HG03066 (cell line): ENCODE measurements at regions not wholly inside any gene's neighbourhood (a gene's known extent, or its start where the extent isn't known, plus 50 kb on each side); places are given as distances from the start of the nearest gene placed in this dataset.

Experiments
- ATAC-seq: cut with Tn5 transposase; IDR thresholded peaks from one replicate; pipeline ENCODE4 v1.9.1; 2021; ENCODE audit warnings: low read depth; ENCODE audit not compliant: unreplicated experiment

- ATAC-seq = no peak
Observed at GRCh38 chr18:34159691-34160185, 65.0 kb downstream of the NOL4 start.

DNA sequence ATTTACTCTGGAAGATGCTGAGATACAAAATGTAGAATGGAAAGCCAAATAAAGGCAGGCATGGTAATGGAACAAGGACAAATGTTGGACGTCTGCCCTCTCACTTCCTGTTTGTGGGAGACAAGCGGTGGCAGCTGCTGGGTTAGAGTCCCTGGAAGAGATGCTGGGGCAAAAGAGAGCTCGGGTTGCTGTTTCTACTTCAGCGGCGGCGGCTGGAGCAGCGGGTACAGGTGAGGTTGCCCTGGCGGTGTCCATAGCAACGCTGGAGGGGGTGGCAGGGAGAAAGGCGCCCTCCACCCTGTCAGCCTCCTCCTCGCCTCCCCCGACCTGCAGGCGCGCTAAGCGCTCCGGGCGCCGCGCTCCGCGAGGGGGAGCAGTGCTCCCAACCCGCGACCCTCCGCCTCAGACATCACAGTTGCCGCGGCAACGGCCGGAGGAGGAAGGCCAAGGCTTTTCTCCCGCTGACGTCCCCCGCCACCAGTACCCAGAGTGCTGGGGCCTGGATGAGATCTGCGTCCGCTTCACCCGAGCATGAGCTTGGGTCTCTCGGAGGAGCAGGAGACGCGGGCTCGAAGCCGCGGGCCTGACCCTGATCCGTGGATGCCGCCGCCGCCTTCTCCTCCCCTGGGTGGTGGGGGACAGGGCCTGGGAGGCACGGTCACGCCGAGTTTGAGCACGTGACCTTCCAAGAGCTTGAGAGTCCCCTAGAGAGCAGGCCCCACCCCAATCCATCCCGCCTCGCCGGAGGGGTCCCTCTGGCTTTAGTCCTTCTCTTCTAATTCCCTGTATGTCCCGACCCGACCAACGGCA lies 65.6 kb downstream of the NOL4 start:
- no peak for ATAC-seq

- ATAC-seq = no peak
Observed at GRCh38 chr18:34153711-34154110, 71.0 kb downstream of the NOL4 start.

GRCh38 chr18:34131006-34131405 lies 93.7 kb downstream of the NOL4 start:
- no peak for ATAC-seq

GRCh38 chr18:34128436-34128835 lies 96.3 kb downstream of the NOL4 start:
- ATAC-seq = no peak

GRCh38 chr18:34126121-34126520 lies 98.6 kb downstream of the NOL4 start:
- ATAC-seq = no peak

- ATAC-seq = peak; percentile 74
Observed at GRCh38 chr18:34122724-34123334, 101.9 kb downstream of the NOL4 start.

DNA sequence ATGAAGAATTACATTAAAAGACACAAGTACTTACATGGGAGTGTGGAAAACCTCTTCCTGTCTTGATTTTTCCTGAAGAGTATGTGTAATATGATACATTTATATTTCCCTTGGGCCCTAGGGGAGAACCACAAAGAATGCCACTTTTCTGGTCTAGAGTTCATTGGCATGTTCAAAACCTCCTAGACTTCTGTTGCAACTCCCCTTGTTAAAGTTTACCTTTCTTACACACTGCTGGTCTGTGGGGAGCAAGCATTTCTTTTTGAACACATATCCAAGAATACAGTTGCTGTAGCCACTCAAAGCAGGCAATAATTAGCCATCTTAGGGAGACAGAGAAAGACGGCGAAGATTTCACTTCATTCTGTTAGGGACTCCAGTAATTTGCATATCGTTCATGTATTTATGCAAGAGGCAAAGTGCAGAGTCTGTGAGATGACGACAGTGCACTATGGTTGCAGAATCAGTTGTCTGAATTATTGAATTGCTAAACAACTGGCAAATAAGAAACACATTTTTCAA lies 103.5 kb downstream of the NOL4 start:
- ATAC-seq = no peak

DNA sequence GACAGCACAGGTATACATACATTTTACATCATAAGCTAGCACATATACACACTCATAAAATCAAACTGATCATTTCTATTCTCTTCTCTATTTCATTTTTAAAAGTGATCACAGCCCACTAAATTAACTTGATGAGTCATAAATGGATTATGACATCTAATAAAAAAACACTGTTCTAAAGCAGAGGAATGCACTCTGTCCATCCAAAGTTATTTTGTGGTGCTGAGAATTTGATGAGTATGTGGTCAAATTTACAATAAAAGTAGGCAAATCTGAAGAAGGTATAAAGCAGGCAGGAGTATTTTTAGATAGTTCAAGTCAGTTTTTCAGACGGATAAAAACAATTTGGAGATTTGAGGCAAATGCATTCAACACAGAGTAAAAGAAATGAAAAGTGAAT lies 104.4 kb downstream of the NOL4 start:
- ATAC-seq = no peak

DNA sequence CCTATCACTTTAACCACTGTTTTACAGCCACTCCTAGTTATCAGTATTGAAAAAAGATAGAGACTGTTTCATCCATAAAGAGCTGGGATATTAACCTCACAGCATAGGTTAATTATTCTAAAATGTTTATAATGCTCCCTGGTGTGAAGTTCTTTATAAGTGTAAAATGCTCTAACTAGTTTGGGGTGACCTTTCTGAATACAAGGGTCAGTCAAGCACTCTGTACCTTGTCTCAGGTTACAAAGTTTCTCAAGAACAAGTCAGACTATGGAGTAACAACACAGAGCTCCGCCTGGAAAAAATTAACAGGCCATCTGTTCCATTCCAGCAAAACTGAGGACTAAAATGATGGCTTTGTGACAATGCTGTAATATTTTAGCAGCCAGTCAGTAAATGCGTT lies 107.4 kb downstream of the NOL4 start:
- no peak for ATAC-seq

GRCh38 chr18:34115409-34116081 lies 109.2 kb downstream of the NOL4 start:
- ATAC-seq = no peak

DNA sequence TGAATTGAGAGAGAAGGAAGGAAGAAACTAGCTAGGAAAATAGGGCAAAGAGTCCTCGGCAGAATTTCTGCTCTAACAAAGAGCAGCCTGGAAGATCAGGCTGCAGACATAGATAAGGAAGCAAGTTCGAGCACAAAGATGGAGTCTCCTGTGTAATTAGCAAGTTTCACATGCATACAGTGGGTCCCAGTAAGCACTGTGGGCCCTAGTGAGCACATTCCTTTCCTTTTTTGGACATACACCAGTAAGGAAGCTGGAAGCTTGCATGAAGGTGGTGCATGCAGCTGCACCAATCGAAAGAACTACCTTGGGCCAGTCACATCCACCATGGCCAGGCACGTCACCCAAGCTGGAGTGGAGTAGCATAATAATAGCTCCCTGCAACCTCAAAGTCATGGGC lies 109.7 kb downstream of the NOL4 start:
- no peak for ATAC-seq

- ATAC-seq = no peak
Observed at GRCh38 chr18:34108206-34108605, 116.5 kb downstream of the NOL4 start.

DNA sequence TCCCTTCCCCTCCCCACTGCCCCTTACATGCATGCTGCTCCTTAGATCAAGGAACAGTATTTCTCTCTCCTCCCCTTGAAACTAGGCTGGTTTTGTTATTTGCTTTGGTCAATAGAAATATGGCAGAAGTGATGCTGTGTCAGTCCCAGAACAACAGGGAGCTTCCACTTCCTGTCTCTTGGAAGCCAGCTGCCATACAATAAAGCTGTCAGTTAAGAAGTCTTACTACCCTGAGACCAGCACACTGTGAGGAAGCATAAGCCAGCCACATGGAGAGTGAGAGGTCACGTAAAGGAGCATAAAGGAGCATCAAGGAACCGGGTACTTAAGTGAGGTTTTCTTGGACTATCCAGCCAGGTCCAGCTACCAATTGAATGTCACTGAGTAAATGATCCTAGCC lies 126.6 kb downstream of the NOL4 start:
- ATAC-seq = no peak

- ATAC-seq = no peak
Observed at GRCh38 chr18:34097312-34097711, 127.4 kb downstream of the NOL4 start.

GRCh38 chr18:34094148-34094547 lies 130.6 kb downstream of the NOL4 start:
- no peak for ATAC-seq

- no peak for ATAC-seq
Observed at GRCh38 chr18:34092796-34093195, 131.9 kb downstream of the NOL4 start.

GRCh38 chr18:34086370-34086769 lies 138.3 kb downstream of the NOL4 start:
- ATAC-seq = no peak

DNA sequence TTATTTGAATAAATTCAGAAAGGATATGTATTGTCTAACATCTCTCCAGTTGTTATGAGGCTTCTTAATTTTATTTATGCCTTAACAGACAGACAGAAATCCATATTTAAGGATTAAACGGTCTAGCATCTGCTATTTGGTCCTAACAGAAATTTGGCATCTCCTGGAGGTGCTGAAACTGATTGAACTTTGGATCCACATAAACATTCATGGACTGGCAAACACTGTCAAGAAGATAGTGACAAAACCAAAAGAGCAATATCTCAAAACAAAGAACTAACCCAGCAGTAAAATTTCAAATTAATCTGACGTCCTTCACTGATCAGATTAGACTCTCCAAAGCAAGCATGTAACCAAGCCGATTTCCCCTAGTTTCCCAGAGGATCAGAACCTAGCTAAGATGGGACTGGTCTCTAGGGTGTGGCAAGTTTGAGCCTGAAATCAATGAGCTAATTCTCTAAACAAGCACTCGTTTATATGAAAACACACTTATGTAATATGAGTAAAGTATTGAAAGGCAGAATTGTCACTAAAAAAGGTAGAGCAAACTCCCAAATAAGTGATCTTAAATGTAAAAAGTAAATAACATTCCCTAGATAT lies 139.5 kb downstream of the NOL4 start:
- no peak for ATAC-seq

GRCh38 chr18:34084635-34085034 lies 140.1 kb downstream of the NOL4 start:
- no peak for ATAC-seq
